A673 (cell line): ENCODE measurements at regions not wholly inside any gene's neighbourhood (a gene's known extent, or its start where the extent isn't known, plus 50 kb on each side); places are given as distances from the start of the nearest gene placed in this dataset.
"Not testable (repeated sequence)": the region's sequence is repeated elsewhere in the genome, so short reads cannot be mapped to it uniquely, and the experiment has no call there.

Experiments used
- CTCF ChIP-seq: fragments of 300-800, 200-600 bp; sonication (generic); conservative IDR thresholded peaks from 2 replicates; pipeline ENCODE4 v1.5.1; 2017; ENCODE audit warnings: low read depth, mild to moderate bottlenecking, antibody characterized with exemption, low read length, moderate library complexity, mixed read lengths
- EZH2 ChIP-seq: fragments of 200-600 bp; sonication (generic); IDR thresholded peaks from 2 replicates; pipeline ENCODE4 v1.6.1; 2017; ENCODE audit warnings: borderline replicate concordance, low read depth, mild to moderate bottlenecking, mixed read lengths, antibody characterized with exemption, low read length; ENCODE audit not compliant: poor library complexity, severe bottlenecking

- not testable (repeated sequence) for TF ChIP-seq CTCF, EZH2
These were observed 150.2 kb downstream of the SEC14L1 start for GRCh38 chr17:77290759-77291558.
